NCI-H345 (cell line): ENCODE measurements at regions not wholly inside any gene's neighbourhood (a gene's known extent, or its start where the extent isn't known, plus 50 kb on each side); places are given as distances from the start of the nearest gene placed in this dataset.
"Not testable (repeated sequence)": the region's sequence is repeated elsewhere in the genome, so short reads cannot be mapped to it uniquely, and the experiment has no call there.

ENCODE experiments used
- DNase-seq: peaks from one replicate; lab custom pipeline; 2025; lab: John Stamatoyannopoulos, UW

- no peak for DNase-seq
Measured at GRCh38 chr10:84848967-84849366, 520.6 kb downstream of the CCSER2 start.

GRCh38 chr10:84850826-84851225, 522.4 kb downstream of the CCSER2 start:
- DNase-seq: no peak

- DNase-seq: no peak
Measured at GRCh38 chr10:84854439-84854838, 526.0 kb downstream of the CCSER2 start.

GRCh38 chr10:84860855-84861254, 532.5 kb downstream of the CCSER2 start:
- no peak for DNase-seq

- no peak for DNase-seq
Measured at GRCh38 chr10:84862551-84862950, 534.2 kb downstream of the CCSER2 start.

GRCh38 chr10:84863675-84864074, 535.3 kb downstream of the CCSER2 start:
- no peak for DNase-seq

- no peak for DNase-seq
Measured at GRCh38 chr10:84876116-84876999, 548.0 kb downstream of the CCSER2 start.

- no peak for DNase-seq
Measured at GRCh38 chr10:84879991-84880390, 551.6 kb downstream of the CCSER2 start.

GRCh38 chr10:84881696-84882095, 553.3 kb downstream of the CCSER2 start:
- not testable (repeated sequence) for DNase-seq

- DNase-seq: no peak
Measured at GRCh38 chr10:84890706-84891105, 562.3 kb downstream of the CCSER2 start.

GRCh38 chr10:84891631-84892030, 563.2 kb downstream of the CCSER2 start:
- DNase-seq: no peak

- DNase-seq: no peak
Measured at GRCh38 chr10:84895541-84895940, 567.2 kb downstream of the CCSER2 start.

- no peak for DNase-seq
Measured at GRCh38 chr10:84896909-84897308, 568.5 kb downstream of the CCSER2 start.

- DNase-seq: no peak
Measured at GRCh38 chr10:84899268-84899667, 570.9 kb downstream of the CCSER2 start.

GRCh38 chr10:84900141-84900540, 571.8 kb downstream of the CCSER2 start:
- DNase-seq: no peak

- no peak for DNase-seq
Measured at GRCh38 chr10:84901885-84902284, 573.5 kb downstream of the CCSER2 start.

- DNase-seq: no peak
Measured at GRCh38 chr10:84902553-84902952, 574.2 kb downstream of the CCSER2 start.

- DNase-seq: no peak
Measured at GRCh38 chr10:84903320-84903719, 574.9 kb downstream of the CCSER2 start.

GRCh38 chr10:84907461-84908009, 579.1 kb downstream of the CCSER2 start:
- DNase-seq: no peak

- DNase-seq: no peak
Measured at GRCh38 chr10:84908491-84908890, 580.1 kb downstream of the CCSER2 start.

- no peak for DNase-seq
Measured at GRCh38 chr10:84921701-84922100, 593.3 kb downstream of the CCSER2 start.

- no peak for DNase-seq
Measured at GRCh38 chr10:84924131-84924530, 595.7 kb downstream of the CCSER2 start.

GRCh38 chr10:84925495-84925894, 597.1 kb downstream of the CCSER2 start:
- DNase-seq: no peak

GRCh38 chr10:84933402-84933801, 605.0 kb downstream of the CCSER2 start:
- no peak for DNase-seq
